ENCODE measurements at regions not wholly inside any gene's neighbourhood (a gene's known extent, or its start where the extent isn't known, plus 50 kb on each side); places are given as distances from the start of the nearest gene placed in this dataset.

- DNase-seq (ENCODE audit: low spot score): no peak
Measured at GRCh38 chr19:31784671-31785101, 435.4 kb upstream of the TSHZ3 start.

- no peak for DNase-seq (ENCODE audit: low spot score)
Measured at GRCh38 chr19:31801611-31802010, 452.4 kb upstream of the TSHZ3 start.

GRCh38 chr19:31803835-31804446 lies 454.7 kb upstream of the TSHZ3 start:
- DNase-seq (ENCODE audit: low spot score): no peak

- DNase-seq (ENCODE audit: low spot score): no peak
Measured at GRCh38 chr19:31804668-31805067, 455.4 kb upstream of the TSHZ3 start.

- DNase-seq (ENCODE audit: low spot score): no peak
Measured at GRCh38 chr19:31810536-31811109, 461.4 kb upstream of the TSHZ3 start.

- no peak for DNase-seq (ENCODE audit: low spot score)
Measured at GRCh38 chr19:31817971-31818797, 468.9 kb upstream of the TSHZ3 start.

GRCh38 chr19:31818798-31819105 lies 469.5 kb upstream of the TSHZ3 start:
- no peak for DNase-seq (ENCODE audit: low spot score)

- DNase-seq (ENCODE audit: low spot score): no peak
Measured at GRCh38 chr19:31819837-31820236, 470.6 kb upstream of the TSHZ3 start.

- DNase-seq (ENCODE audit: low spot score): no peak
Measured at GRCh38 chr19:31821346-31821745, 472.1 kb upstream of the TSHZ3 start.

- DNase-seq (ENCODE audit: low spot score): no peak
Measured at GRCh38 chr19:31825134-31826094, 476.2 kb upstream of the TSHZ3 start.

- no peak for DNase-seq (ENCODE audit: low spot score)
Measured at GRCh38 chr19:31826325-31826724, 477.1 kb upstream of the TSHZ3 start.

GRCh38 chr19:31831421-31832175 lies 482.4 kb upstream of the TSHZ3 start:
- no peak for DNase-seq (ENCODE audit: low spot score)

- DNase-seq (ENCODE audit: low spot score): no peak
Measured at GRCh38 chr19:31832176-31832548, 482.9 kb upstream of the TSHZ3 start.

- no peak for DNase-seq (ENCODE audit: low spot score)
Measured at GRCh38 chr19:31834070-31834469, 484.8 kb upstream of the TSHZ3 start.

GRCh38 chr19:31838163-31838815 lies 489.1 kb upstream of the TSHZ3 start:
- no peak for DNase-seq (ENCODE audit: low spot score)

GRCh38 chr19:31840371-31840770 lies 491.1 kb upstream of the TSHZ3 start:
- no peak for DNase-seq (ENCODE audit: low spot score)

- no peak for DNase-seq (ENCODE audit: low spot score)
Measured at GRCh38 chr19:31841755-31842154, 492.5 kb upstream of the TSHZ3 start.

GRCh38 chr19:31863122-31863521 lies 482.3 kb upstream of the ZNF507 start:
- DNase-seq (ENCODE audit: low spot score): no peak

- no peak for DNase-seq (ENCODE audit: low spot score)
Measured at GRCh38 chr19:31874313-31874712, 471.1 kb upstream of the ZNF507 start.

- DNase-seq (ENCODE audit: low spot score): no peak
Measured at GRCh38 chr19:31875591-31875990, 469.8 kb upstream of the ZNF507 start.

GRCh38 chr19:31880283-31880682 lies 465.1 kb upstream of the ZNF507 start:
- DNase-seq (ENCODE audit: low spot score): no peak

Data from HT-29 (cell line).